ENCODE measurements at regions not wholly inside any gene's neighbourhood (a gene's known extent, or its start where the extent isn't known, plus 50 kb on each side); places are given as distances from the start of the nearest gene placed in this dataset.
"Not testable (repeated sequence)": the region's sequence is repeated elsewhere in the genome, so short reads cannot be mapped to it uniquely, and the experiment has no call there.

GRCh38 chr7:81831883-81832282 lies 62.0 kb upstream of the HGF start:
- DNase-seq, result no peak

- DNase-seq, result not testable (repeated sequence)
These were observed 59.7 kb upstream of the HGF start for GRCh38 chr7:81829511-81829910.

- DNase-seq, result no peak
These were observed 53.0 kb upstream of the HGF start for GRCh38 chr7:81822811-81823210.

GRCh38 chr7:81819861-81820260 lies 50.0 kb upstream of the HGF start:
- no peak for DNase-seq

Measured in CD4-positive, alpha-beta T cell treated with Interferon gamma for 1 hour (primary cell).